Endodermal cell (in vitro differentiated cells): ENCODE measurements at regions not wholly inside any gene's neighbourhood (a gene's known extent, or its start where the extent isn't known, plus 50 kb on each side); places are given as distances from the start of the nearest gene placed in this dataset.

ENCODE experiments used
- DNase-seq: peaks from one replicate; pipeline ENCODE4 v3.0.0-alpha.2; 2017
- H3K27ac ChIP-seq: 2 replicates; pipeline ENCODE4 v1.5.1; 2013; ENCODE audit warnings: mild to moderate bottlenecking, low read depth, low read length, moderate library complexity
- H3K27me3 ChIP-seq: 2 replicates; pipeline ENCODE4 v1.6.1; 2013; ENCODE audit warnings: mild to moderate bottlenecking, low read length, moderate library complexity; ENCODE audit not compliant: insufficient read depth, control insufficient read depth, poor library complexity, severe bottlenecking
- H3K36me3 ChIP-seq: 2 replicates; pipeline ENCODE4 v1.7.0; 2013; ENCODE audit warnings: mild to moderate bottlenecking, low read length, moderate library complexity; ENCODE audit not compliant: control insufficient read depth, insufficient read depth
- H3K4me1 ChIP-seq: one replicate; pipeline ENCODE4 v1.7.0; 2013; ENCODE audit warnings: low read length; ENCODE audit not compliant: control insufficient read depth, insufficient read depth
- H3K4me3 ChIP-seq: 2 replicates; pipeline ENCODE4 v1.5.1; 2013; ENCODE audit warnings: mild to moderate bottlenecking, low read length, moderate library complexity
- H3K9ac ChIP-seq: 2 replicates; pipeline ENCODE4 v1.6.1; 2013; ENCODE audit warnings: mild to moderate bottlenecking, low read length, moderate library complexity; ENCODE audit not compliant: poor library complexity, severe bottlenecking; ENCODE audit errors: extremely low read depth
- H3K9me3 ChIP-seq: 2 replicates; pipeline ENCODE4 v1.6.1; 2013; ENCODE audit warnings: mild to moderate bottlenecking, low read length, moderate library complexity; ENCODE audit not compliant: control insufficient read depth
- H3K27ac Mint-ChIP-seq: 2 replicates; pipeline ENCODE4 v1.8.0; 2020; ENCODE audit warnings: mixed read lengths
- H3K27me3 Mint-ChIP-seq: 2 replicates; pipeline ENCODE4 v1.8.0; 2021; ENCODE audit warnings: mild to moderate bottlenecking, mixed read lengths; ENCODE audit not compliant: insufficient read depth
- H3K36me3 Mint-ChIP-seq: 2 replicates; pipeline ENCODE4 v1.8.0; 2020; ENCODE audit warnings: low read depth, mixed read lengths
- H3K4me1 Mint-ChIP-seq: 2 replicates; pipeline ENCODE4 v1.8.0; 2020; ENCODE audit warnings: mixed read lengths
- H3K4me3 Mint-ChIP-seq: 2 replicates; pipeline ENCODE4 v1.8.0; 2020; ENCODE audit warnings: mild to moderate bottlenecking, moderate library complexity, mixed read lengths
- H3K9me3 Mint-ChIP-seq: 2 replicates; pipeline ENCODE4 v1.8.0; 2020; ENCODE audit warnings: mild to moderate bottlenecking, mixed read lengths
- WGBS, 2 experiments: methylation state at CpG; one replicate each; pipeline versions ENCODE4 v1.1.5 to v1.1.7; 2013; ENCODE audit warnings: missing lambda C conversion rate in 2 of 2, mixed read lengths in 1 of 2; ENCODE audit not compliant: insufficient coverage in 1 of 2, insufficient read length in 1 of 2; 5-methylcytosine and 5-hydroxymethylcytosine counted together
- TF ChIP-seq, protein P1 (sequence below): fragments of 200-600 bp; sonication (generic); conservative IDR thresholded peaks from 2 replicates; pipeline ENCODE4 v1.5.0; 2021; ENCODE audit warnings: antibody characterized with exemption, mild to moderate bottlenecking

DNA sequence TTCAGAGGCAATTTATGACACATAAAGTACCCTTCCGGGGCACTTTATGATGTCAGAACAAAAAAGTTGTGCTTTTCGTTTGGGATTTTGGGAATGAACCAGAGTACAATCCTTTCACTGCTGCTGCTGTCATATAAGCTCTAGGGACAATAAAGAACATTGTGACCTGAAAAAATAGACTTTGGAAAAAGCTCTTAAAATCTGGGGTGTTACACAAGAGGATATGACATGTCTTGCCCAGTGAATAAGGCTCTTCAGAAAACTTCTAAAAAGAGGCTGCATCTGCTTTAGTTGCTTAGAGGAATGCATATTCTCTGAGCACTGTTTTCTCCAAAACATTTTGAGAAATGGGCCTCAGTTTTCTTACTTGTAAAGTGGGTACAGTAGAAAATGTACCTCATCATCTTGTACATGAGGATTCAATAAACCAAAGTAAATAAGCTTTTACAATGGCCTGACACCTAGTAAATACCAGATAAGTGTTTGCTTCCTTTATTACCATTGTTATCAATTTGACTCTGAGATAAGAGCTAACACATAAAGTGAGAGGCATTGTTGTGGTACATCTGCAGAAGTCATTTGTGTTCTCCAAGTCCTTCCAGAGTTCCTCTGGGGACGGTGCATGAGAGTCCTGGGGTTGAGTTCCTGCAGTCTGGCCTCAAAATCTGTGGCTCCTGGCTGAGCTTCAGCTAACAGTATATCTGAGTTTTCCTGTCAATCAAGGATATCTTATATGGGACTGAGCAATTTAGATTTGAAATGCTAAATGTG, 67.4 kb upstream of the EDNRB start:
- no peaks in the 10 kb centered on the region for H3K9me3 Mint-ChIP-seq
- H3K4me3 Mint-ChIP-seq: no peak overlapping the region
- WGBS, 2 experiments: 71 to 81% methylated on average over 3 of the region's 3 CpGs
- TF ChIP-seq, protein P1, sequence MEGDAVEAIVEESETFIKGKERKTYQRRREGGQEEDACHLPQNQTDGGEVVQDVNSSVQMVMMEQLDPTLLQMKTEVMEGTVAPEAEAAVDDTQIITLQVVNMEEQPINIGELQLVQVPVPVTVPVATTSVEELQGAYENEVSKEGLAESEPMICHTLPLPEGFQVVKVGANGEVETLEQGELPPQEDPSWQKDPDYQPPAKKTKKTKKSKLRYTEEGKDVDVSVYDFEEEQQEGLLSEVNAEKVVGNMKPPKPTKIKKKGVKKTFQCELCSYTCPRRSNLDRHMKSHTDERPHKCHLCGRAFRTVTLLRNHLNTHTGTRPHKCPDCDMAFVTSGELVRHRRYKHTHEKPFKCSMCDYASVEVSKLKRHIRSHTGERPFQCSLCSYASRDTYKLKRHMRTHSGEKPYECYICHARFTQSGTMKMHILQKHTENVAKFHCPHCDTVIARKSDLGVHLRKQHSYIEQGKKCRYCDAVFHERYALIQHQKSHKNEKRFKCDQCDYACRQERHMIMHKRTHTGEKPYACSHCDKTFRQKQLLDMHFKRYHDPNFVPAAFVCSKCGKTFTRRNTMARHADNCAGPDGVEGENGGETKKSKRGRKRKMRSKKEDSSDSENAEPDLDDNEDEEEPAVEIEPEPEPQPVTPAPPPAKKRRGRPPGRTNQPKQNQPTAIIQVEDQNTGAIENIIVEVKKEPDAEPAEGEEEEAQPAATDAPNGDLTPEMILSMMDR: no peak
- Histone ChIP-seq H3K4me1 (peaks cover 9% of the 10 kb centered on the region), H3K9me3 (no peaks in the 10 kb centered on the region), H3K4me3 (no peak overlapping the region), H3K9ac (no peak overlapping the region), H3K27me3 (no peaks in the 10 kb centered on the region), H3K27ac (no peak overlapping the region), H3K36me3 (no peaks in the 10 kb centered on the region)
- H3K27ac Mint-ChIP-seq: no peak overlapping the region
- DNase-seq: peak; percentile 49
- H3K27me3 Mint-ChIP-seq: no peaks in the 10 kb centered on the region
- no peaks in the 10 kb centered on the region for H3K36me3 Mint-ChIP-seq
- H3K4me1 Mint-ChIP-seq: peaks cover 36% of the 10 kb centered on the region

DNA sequence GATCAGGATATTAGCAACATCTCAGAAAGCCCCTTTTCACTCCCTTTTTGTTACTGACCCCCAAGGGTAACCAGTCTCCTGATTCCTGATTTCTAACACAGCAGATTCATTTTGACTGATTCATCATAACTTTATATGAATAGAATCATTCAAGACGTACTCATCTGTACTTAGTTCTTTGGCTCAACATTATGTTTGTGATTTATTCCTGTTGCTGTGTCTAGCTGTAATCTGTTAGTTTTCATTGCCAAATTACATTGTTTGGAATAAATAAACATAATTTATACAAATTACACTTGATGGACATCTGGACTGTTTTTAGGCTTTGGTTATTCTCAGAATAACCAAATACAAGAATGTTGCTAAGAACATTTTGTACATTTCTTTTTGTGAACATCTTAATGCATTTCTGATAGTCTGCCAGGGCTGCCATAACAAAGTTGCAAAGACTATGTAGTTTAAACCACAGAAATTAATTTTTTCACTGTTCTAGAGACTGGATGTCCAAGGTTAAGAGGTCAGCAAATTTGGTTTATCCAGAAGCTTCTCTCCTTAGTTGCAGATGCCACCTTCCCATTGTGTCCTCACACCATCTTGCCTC, 62.8 kb upstream of the EDNRB start:
- Mint-ChIP-seq H3K27ac (no peak overlapping the region), H3K9me3 (peaks cover 10% of the 10 kb centered on the region), H3K4me3 (no peak overlapping the region), H3K27me3 (no peaks in the 10 kb centered on the region), H3K4me1 (peaks cover 30% of the 10 kb centered on the region), H3K36me3 (no peaks in the 10 kb centered on the region)
- Histone ChIP-seq H3K36me3 (no peaks in the 10 kb centered on the region), H3K27me3 (no peaks in the 10 kb centered on the region), H3K9me3 (peaks cover 14% of the 10 kb centered on the region), H3K27ac (no peak overlapping the region), H3K9ac (no peak overlapping the region), H3K4me3 (no peak overlapping the region), H3K4me1 (peaks cover 1% of the 10 kb centered on the region)
- whole genome bisulfite sequencing, 2 experiments: 75% methylated on average over 1 of the region's 1 CpG; no CpG with 5 or more reads in 1 of the 2 experiments
- DNase-seq: no peak
- TF ChIP-seq, protein P1: no peak

DNA sequence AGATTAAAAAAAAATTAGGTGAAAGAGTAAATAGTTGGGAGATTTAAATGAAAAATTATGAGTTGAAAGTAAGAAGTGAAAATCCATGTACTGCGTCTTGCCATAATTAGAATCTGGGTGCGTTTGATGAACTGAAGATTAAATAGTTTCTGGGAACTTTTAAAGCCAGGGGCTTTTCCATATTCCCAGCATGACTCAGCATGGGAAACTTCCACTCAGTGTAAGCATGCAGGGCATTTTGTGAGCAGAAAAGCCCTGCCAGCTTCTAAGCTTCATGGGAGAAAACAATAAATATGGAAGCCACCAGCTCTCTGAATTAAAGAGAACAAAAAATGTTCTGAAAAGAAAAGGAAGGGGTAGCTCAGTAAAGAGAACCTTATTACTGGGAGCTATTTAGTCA, 62.0 kb upstream of the EDNRB start:
- peak overlapping the region; percentile 45 for H3K27ac ChIP-seq
- H3K4me1 ChIP-seq: no peaks in the 10 kb centered on the region
- H3K9ac ChIP-seq: no peak overlapping the region
- peaks cover 10% of the 10 kb centered on the region for H3K9me3 Mint-ChIP-seq
- no peaks in the 10 kb centered on the region for H3K36me3 Mint-ChIP-seq
- H3K27me3 Mint-ChIP-seq: no peaks in the 10 kb centered on the region
- no peaks in the 10 kb centered on the region for H3K36me3 ChIP-seq
- H3K27me3 ChIP-seq: no peaks in the 10 kb centered on the region
- H3K4me3 Mint-ChIP-seq: no peak overlapping the region
- peak overlapping the region; percentile 45 for H3K27ac Mint-ChIP-seq
- H3K9me3 ChIP-seq: peaks cover 14% of the 10 kb centered on the region
- H3K4me3 ChIP-seq: no peak overlapping the region
- TF ChIP-seq, protein P1: no peak
- DNase-seq: no peak
- H3K4me1 Mint-ChIP-seq: peaks cover 28% of the 10 kb centered on the region
- WGBS, 2 experiments: 73 to 83% methylated on average over 2 of the region's 2 CpGs
